ENCODE measurements at regions not wholly inside any gene's neighbourhood (a gene's known extent, or its start where the extent isn't known, plus 50 kb on each side); places are given as distances from the start of the nearest gene placed in this dataset.

GRCh38 chr15:31458596-31459399 is 132.2 kb downstream of the KLF13 start:
- TF ChIP-seq, protein P1, sequence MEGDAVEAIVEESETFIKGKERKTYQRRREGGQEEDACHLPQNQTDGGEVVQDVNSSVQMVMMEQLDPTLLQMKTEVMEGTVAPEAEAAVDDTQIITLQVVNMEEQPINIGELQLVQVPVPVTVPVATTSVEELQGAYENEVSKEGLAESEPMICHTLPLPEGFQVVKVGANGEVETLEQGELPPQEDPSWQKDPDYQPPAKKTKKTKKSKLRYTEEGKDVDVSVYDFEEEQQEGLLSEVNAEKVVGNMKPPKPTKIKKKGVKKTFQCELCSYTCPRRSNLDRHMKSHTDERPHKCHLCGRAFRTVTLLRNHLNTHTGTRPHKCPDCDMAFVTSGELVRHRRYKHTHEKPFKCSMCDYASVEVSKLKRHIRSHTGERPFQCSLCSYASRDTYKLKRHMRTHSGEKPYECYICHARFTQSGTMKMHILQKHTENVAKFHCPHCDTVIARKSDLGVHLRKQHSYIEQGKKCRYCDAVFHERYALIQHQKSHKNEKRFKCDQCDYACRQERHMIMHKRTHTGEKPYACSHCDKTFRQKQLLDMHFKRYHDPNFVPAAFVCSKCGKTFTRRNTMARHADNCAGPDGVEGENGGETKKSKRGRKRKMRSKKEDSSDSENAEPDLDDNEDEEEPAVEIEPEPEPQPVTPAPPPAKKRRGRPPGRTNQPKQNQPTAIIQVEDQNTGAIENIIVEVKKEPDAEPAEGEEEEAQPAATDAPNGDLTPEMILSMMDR (conservative IDR thresholded peaks at IDR 0.05) = no peak
- TF ChIP-seq ZFX (IDR thresholded peaks at IDR 0.05) = no peak

Measured in C4-2B (cell line).